GM21825 (cell line): ENCODE measurements at regions not wholly inside any gene's neighbourhood (a gene's known extent, or its start where the extent isn't known, plus 50 kb on each side); places are given as distances from the start of the nearest gene placed in this dataset.
"Not testable (repeated sequence)": the region's sequence is repeated elsewhere in the genome, so short reads cannot be mapped to it uniquely, and the experiment has no call there.

Experiments used
- ATAC-seq: cut with Tn5 transposase; IDR thresholded peaks from one replicate; pipeline ENCODE4 v1.9.1; 2021; ENCODE audit warnings: mild to moderate bottlenecking, moderate library complexity; ENCODE audit not compliant: unreplicated experiment

DNA sequence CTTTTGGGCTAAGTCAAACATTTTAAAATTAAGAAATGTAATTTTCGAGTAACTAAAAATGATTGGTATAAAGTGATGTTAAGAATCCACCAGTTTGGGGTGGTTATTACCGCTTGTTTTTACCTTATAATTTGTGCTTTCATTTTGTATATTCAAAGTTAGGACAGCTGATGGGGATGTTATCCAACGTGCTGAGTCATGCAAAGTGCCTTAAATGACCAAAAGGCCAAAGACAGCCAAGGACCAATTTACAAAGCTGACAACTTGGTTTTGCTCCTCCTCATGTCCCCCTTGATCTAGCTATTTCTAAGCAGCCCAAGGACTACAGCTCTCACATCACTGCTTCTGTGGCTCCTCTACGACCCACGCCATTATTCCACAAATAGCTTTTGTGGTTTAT lies 181.4 kb upstream of the PCDH7 start:
- no peak for ATAC-seq

DNA sequence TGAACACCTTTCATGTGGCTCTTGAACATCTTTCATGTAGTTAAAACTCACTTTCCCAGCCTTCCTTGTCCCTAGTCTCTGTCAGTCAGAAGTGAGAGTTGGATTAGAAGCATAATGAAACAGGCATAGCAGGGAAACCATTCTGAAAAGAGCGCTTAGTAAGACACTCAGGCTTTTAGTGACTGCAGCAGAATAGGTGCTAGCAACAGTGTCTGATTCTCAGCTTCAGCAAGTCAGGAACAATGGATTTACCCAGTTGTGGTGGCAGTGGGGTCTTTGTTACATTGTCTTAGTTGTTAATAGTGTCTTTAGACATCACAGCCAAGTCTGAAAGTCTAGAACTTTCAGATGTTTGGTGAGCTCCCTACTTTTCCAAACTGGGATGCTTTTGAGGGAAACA lies 177.1 kb upstream of the PCDH7 start:
- no peak for ATAC-seq

DNA sequence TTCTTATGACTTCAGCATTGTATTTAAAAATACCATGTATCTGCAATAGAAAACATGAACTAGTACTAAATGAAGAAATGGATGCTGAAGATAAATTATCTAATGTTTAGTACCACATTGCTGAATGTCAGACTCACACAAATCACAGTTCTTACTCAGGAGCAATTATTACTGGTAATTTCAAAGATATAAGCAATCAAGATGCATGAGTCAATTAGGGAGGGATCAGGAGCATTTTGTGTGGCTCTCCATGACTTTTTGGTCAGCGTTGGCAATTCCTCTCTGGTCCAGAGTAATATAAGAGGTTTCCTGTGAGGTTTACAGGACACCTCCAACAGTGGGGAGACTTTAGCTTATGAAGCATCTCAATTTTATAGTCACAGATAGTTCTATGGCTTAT lies 167.0 kb upstream of the PCDH7 start:
- ATAC-seq = no peak

DNA sequence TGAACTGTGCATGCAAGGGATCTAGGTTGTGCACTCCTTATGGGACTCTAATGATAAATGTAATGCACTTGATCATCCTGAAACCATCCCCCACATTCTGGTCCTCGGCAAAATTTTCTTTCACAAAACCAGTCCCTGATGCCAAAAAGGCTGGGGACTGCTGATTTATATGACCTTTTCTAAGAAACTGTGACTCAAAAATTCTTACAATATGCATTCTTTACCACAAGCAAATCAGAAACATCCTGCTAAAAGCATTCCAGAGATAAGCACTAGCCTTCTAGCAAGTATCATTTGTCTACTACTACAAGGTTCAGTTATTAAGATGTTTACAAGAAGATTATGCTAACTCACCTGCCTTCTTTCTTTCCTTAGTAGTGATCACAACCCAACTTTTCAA lies 166.5 kb upstream of the PCDH7 start:
- ATAC-seq = no peak

DNA sequence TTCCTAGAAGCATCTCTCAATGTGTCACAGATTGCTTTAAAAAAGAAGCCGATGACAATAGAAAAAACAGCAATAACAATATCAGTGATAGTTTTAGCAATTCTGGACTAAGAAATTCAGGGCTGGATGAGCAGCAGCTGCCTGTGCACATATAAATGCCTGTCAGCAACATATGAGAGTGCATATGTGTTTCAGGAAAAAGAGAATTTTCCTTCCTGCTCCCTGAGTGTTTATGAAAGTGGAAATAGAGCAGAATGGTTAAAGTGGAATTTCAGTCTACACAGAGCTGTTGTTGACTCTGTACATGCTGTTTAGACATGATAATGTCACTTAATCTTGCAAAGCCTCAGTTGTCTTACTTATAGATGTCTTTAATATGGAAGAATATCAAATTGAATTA lies 164.4 kb upstream of the PCDH7 start:
- no peak for ATAC-seq

DNA sequence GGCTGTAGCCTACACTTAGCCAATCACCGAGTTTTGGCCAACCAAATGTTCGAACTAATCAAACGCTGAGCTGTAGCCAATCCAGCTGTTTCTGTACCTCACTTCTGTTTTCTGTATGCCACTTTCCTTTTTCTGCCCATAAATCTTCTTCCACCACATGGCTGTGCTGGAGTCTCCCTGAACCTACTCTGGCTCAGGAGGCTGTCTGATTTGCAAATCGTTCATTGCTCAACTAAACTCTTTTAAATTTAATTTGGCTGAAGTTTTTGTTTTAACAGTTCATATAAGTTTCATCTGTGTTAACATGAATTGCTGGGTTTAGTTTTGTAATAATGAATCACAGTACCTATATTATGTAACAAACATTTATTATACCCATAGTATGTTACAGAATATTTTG lies 160.7 kb upstream of the PCDH7 start:
- ATAC-seq = no peak

DNA sequence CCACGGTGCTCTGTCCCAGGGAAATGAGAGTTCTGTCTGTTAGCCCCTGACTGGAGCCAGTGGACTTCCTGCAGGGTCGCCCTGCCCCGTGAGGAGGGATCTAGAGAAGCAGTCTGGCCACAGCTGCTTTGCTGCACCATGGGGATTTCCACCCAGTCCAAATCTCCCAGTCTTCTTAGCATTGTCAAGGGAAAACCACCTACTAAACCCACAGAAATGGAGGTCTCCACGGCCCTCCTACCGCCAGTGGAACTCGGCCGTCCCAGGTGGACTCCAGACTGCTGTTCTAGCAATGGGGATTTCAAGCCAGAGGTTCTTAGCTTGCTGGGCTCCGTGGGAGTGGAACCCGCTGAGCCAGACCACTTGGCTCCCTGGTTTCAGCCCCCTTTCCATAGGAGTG lies 133.3 kb upstream of the PCDH7 start:
- ATAC-seq = no peak

DNA sequence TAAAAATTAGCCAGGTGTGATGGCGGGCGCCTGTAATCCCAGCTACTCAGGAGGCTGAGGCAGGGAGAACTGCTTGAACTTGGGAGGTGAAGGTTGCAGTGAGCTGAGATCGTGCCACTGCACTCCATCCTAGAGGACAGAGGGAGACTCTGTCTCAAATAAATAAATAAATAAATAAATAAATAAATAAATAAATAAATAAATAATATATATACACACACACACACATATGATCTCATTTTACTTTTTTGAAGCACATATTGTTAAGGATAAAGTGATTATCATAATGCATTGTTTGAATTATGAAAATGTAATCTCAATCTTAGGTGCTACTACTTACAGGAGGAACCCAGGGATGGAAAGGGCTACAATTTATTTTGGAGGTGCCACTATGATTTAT lies 130.5 kb upstream of the PCDH7 start:
- ATAC-seq = not testable (repeated sequence)

DNA sequence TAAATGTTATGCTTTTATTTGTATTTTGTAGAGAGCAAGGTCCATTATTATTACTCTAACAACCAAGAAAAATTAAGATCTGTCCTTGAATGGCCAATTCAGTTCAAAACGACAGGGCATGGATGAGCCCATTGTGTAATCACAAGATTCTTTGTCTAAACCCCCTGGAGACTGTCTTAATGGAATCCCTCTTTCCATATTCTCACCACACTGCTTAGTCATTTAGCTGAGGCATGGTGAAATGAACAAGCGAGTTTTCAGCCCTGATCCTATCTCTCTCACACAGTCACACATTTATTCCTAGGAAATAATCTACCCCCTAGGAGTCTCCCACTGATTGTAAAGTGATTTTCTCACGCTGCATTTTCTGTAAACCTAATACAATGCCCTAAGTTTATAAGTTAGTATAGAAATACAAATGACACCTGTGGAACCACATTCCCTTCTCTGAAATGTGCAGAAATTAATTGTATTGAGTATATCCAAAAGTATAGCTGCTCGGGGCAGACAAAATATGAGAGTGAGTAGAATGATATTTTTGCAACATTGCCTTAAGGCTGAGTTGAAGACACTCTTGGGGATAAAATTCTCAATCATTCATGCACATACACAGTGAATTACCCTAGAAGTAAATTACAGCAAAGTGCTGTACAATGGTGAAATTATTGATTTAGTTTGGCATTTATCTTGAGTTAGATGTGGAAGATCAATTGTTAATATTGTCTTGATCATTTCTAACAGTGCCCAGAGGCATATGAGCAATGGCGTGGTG lies 119.7 kb upstream of the PCDH7 start:
- no peak for ATAC-seq

DNA sequence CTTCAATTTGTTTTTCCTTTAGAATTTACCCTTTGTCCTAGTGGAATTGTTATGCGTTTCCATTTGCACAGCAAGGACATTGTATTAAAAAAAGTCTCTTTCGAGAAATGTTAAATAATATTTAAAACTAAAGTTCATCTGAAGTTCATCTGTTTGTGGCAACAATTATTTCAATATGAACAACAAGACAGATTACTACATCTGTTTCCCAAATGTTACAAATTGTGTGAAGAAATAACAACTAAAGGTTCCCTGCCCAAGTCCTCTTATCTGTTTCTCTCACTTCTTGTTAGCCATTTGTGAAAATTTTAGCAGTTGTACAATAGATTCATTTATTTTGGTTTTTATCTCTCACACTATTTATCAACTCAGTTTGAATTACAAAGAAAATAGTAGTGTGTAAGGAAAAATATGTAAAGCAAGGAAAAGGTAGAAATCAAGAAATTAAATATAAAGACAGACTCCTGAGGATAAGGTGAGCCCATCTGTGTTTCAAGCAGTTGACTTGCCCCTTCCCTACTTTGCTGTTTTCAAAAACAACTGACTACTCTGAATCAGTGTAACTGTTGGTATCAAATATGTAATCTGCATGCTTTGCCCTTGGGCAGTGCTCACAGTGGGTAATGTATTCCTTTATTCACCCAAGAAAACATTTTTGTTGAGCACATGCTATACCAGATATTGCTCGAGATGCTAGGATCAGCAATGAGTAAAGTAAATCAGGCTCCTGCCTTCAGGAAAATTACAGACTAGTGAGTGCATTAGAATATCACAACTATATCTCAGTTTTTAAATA lies 118.9 kb upstream of the PCDH7 start:
- no peak for ATAC-seq

DNA sequence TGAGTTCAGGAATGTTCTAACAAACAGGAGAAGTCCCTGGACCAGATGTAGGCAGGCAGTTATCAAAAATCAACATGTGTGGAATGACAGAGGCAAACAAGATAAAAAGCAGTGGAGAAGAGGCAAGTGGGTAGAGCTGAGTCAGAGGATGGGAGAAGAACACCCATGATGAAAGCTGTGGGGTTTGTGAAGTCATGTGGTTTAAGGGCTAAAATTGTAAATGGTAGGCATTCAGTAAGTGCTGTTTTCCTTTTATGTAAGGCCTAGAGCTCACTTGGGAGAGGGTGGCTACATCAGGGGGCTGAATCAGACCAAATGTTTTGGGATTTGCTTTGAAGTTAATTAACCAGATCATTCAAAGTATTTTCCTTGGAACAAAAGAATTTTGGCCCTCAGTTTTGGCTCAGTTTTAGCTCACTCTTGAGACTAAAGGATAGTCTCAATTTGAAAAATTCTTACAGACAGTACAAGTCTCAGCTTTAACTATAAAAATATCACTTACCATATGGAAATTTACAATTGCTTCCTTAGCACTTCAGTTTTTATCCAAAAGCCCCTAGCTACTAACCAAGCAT lies 114.5 kb upstream of the PCDH7 start:
- no peak for ATAC-seq

DNA sequence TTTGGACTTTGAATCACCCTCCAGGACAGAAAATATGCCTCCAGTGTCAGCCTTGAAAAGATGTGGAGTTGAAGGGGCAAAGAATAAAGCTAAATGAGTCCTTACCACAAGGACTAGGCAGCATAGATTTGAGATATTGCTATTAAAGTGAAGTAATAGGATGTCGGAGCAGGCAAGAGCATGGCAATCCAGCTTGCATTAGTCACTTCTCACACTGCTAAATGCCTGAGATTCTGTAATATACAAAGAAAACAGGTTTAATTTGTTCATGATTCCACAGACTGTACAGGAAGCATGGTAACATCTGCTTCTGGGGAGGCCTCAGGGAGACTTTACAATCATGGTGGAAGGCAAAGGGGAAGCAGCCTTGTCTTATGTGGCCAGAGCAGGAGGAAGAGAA lies 109.8 kb upstream of the PCDH7 start:
- ATAC-seq = no peak

DNA sequence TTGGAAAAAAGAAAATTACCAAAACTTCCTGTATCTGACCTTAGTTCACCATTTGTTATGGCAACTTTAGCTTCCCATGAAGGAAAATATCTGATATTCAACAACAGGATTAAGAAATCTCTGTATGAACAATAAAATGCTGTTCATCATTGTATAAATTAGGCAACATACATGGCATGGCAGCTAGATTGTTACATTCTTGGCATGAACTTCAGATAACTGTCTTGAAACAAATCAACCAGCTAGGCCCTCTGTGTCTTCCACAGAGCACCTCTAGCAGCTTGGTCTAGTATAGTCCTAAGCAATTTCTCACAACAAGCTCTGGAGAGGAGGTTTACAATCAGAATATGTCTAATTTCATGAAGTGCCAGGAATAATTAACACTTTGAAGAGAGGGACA lies 105.4 kb upstream of the PCDH7 start:
- no peak for ATAC-seq

DNA sequence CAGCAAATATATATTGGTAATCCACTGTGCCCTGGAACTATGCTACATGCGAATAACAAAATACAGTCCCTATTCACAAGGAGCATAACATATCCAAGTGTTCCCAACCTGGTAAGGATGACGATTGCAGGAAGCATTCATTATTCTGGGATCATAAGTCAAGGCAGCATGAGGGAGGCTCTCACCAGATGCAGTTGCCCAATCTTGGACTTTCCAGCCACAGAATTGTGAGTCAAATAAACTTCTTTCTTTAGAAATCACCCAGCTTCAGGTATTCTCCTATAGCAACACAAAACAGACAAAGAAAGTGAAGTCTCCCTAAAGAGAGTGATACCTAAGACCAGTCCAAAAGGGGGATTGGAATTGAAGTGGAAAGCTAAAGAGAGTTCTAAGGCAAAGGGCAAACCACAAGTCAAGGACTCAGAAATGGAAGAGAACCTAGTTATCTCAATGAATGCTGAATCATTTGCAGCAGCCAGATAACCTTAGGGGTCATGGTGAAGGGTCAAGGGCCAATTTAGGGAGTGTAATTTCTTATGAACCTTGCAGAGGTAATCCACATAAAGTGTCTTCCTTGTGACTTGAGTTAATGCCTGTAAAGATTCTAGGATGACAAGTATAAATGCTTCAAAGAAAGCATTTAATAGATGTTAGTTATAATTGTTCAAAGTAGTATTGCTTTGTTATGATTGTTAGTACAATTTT lies 103.1 kb upstream of the PCDH7 start:
- ATAC-seq = no peak

DNA sequence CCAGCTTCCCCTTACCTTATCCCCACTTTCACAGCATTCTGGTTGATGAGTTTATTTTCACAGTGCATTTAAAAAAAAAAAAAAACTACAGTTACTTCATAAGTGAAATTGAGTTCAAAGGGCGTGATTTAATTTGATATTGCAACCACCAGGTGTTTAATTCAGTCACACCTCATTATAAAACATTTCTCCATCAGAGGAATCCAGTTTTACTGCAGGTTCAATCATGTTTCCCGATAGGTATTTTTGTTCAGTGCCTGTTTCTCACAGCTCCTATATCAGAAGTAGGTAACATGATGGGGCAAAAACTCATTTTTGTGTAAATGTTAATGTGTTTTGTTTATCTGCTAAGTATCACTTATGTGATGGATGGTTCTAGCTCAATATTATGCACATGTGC lies 102.3 kb upstream of the PCDH7 start:
- ATAC-seq = no peak

DNA sequence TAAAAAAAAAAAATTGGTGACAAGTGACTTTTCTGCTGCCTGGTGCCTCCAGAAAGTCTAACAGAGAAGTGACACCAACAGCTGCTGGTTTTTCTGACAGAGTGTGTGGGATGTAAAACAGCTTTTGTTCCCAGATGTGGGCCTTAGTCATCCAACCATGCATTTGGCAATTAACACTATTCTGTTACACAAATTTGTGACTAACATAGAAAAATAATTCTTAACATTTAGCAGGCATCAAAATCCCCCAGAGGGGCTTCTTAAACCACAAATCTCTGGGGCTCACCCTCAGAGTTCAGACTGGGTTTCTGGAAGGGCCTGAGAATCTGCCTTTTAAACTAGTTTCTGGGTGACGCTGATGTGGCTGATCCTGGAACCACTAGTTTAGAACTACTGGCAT lies 100.5 kb upstream of the PCDH7 start:
- ATAC-seq = no peak

DNA sequence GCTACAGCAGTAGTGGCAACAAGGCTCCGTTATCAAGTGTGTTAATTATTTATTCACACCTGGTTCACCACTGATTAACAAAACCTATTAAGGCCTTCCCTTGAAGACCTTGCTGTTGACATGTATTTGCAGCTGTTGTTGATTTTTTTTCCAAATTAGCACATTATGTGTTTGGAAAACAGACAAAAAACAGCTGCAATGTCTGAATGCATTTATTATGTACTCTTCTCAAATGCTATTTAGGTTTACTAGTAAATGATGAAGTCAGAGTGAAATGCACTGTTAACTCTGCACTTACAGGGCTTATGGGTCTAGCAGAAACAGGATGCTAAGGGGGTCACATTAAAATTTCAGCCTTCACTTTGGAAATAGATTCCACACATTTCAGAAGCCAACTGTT lies 99.5 kb upstream of the PCDH7 start:
- no peak for ATAC-seq

DNA sequence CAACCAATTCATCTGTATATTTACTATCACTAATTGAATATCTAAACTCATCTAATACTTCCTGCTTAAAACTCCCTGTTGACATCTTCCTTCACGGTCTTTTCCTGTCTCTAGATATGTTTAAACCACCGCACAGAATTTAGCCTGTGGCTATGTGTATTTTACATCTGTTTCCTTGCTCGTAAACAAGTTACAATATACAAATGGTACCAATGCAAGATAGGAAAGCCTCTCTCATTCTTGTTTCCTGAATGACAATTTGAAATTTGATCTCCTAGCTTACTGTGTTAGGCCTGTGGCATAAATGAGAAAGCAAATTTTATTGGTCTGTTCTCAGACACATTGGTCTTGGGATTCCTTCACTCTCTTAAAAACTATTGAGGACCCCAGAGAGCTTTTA lies 89.7 kb upstream of the PCDH7 start:
- no peak for ATAC-seq

DNA sequence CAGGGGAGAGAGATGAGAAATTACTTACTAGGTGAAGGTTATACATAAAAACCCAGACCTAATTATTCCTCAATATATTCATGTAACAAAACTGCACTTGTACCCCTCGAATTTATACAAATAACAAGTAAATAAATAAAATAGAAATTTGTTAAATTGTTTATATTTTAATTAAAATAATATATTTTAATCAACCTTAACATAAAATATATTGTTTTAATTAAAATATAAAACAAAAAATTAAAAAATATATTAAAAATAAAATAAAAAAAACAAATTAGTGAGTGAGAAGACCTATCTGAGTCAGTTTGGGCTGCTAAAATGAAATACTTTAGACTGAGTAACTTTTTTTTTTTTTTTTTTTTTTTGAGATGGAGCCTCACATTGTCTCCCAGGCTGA lies 87.4 kb upstream of the PCDH7 start:
- ATAC-seq = no peak

DNA sequence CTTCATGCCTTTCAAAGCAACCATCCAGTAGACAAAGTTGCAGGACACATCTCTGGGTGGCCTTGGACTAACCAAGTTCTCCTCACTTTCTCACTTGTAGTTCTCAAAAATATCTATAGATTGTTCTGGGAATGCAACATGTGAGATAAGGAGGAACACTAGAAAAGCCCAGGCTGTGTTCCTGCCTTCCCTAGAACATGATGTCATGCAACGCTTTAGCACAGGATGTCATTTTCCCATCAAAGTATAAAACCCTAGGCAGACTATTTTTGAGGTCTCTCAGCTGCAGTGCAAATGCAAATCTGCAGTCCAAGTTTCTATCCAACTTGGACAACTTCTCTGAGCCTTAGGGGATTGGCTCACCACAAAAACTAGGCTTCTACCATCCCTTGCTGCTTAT lies 78.8 kb upstream of the PCDH7 start:
- ATAC-seq = no peak

DNA sequence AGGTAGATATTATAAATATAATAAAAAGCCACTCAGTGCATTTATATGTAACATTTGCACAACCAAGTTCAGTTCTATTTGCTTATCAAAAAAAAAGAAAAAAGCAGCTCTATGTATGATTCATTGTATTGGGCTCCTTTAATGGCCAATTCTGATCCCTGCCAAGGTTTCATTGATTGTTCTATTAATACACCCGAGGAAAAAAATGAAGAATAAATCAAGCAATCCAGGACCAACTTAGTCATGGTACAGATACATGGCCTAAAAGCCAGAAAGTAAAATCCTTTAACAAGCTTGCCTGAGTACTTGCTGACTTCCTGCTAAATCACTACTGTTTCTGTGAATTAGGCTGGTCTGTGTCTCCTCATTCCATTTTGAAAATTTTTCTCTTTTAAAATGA lies 77.6 kb upstream of the PCDH7 start:
- no peak for ATAC-seq

DNA sequence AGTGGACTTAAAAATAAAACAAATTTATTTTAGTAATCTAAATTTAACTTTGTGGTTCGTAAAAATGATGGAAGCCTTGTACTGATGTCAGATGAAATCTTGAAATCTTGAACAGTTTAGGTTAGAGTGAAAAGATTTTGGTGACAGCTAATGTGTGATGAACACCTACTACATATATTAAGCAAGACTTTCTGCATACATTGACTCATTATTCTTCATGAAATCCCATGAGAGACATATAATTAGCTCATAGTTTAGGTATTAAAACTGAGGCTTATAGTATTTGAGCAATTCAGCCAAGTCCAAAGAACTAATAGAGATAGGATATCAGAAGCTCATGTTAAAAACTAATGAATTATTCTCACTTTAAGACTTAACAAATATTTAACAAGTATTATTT lies 66.9 kb upstream of the PCDH7 start:
- no peak for ATAC-seq
